HS-5 (cell line): ENCODE measurements at regions not wholly inside any gene's neighbourhood (a gene's known extent, or its start where the extent isn't known, plus 50 kb on each side); places are given as distances from the start of the nearest gene placed in this dataset.

Experiments
- DNase-seq: peaks from one replicate; pipeline ENCODE4 v3.0.0-alpha.2; 2012; ENCODE audit warnings: low read depth

- DNase-seq, result no peak
These were observed 156.3 kb downstream of the SLC7A11 start for GRCh38 chr4:138085736-138086305.

GRCh38 chr4:138078751-138079520 lies 163.2 kb downstream of the SLC7A11 start:
- DNase-seq, result no peak

- no peak for DNase-seq
These were observed 163.9 kb downstream of the SLC7A11 start for GRCh38 chr4:138078253-138078652.

GRCh38 chr4:138076561-138076960 lies 165.6 kb downstream of the SLC7A11 start:
- DNase-seq, result no peak

GRCh38 chr4:138070816-138071215 lies 171.3 kb downstream of the SLC7A11 start:
- DNase-seq, result no peak

GRCh38 chr4:138063581-138063980 lies 178.6 kb downstream of the SLC7A11 start:
- DNase-seq, result no peak

- DNase-seq, result no peak
These were observed 179.2 kb downstream of the SLC7A11 start for GRCh38 chr4:138062929-138063328.

- no peak for DNase-seq
These were observed 185.6 kb downstream of the SLC7A11 start for GRCh38 chr4:138056541-138056940.

GRCh38 chr4:138055890-138056289 lies 186.3 kb downstream of the SLC7A11 start:
- DNase-seq, result peak; percentile 52

- peak; percentile 93 for DNase-seq
These were observed 188.4 kb downstream of the SLC7A11 start for GRCh38 chr4:138053641-138054301.

GRCh38 chr4:138052806-138053632 lies 189.1 kb downstream of the SLC7A11 start:
- no peak for DNase-seq

GRCh38 chr4:138051157-138051556 lies 191.0 kb downstream of the SLC7A11 start:
- DNase-seq, result peak; percentile 48

GRCh38 chr4:138050601-138051000 lies 191.5 kb downstream of the SLC7A11 start:
- DNase-seq, result no peak

- no peak for DNase-seq
These were observed 192.8 kb downstream of the SLC7A11 start for GRCh38 chr4:138049355-138049754.

- DNase-seq, result no peak
These were observed 194.9 kb downstream of the SLC7A11 start for GRCh38 chr4:138047290-138047689.

GRCh38 chr4:138045036-138045435 lies 197.1 kb downstream of the SLC7A11 start:
- DNase-seq, result no peak

GRCh38 chr4:138039010-138039409 lies 203.1 kb downstream of the SLC7A11 start:
- no peak for DNase-seq

- no peak for DNase-seq
These were observed 204.5 kb downstream of the SLC7A11 start for GRCh38 chr4:138037696-138038095.

GRCh38 chr4:138035781-138036258 lies 206.3 kb downstream of the SLC7A11 start:
- DNase-seq, result no peak

GRCh38 chr4:138034871-138035270 lies 207.3 kb downstream of the SLC7A11 start:
- peak; percentile 75 for DNase-seq

GRCh38 chr4:138032222-138032621 lies 209.9 kb downstream of the SLC7A11 start:
- no peak for DNase-seq

GRCh38 chr4:138030375-138030774 lies 211.8 kb downstream of the SLC7A11 start:
- DNase-seq, result no peak
